Activated T-helper 1 cell treated with anti-CD3 and anti-CD28 coated beads, Interleukin-12 subunit alpha, Interleukin-12 subunit beta, Interleukin-2, Interleukin-4 antibody, amounts not matched to agents 30 ng/mL and 10 ng/mL and 1 ng/mL, durations not matched to agents 14 hours and 24 hours and 36 hours (primary cell): ENCODE measurements at regions not wholly inside any gene's neighbourhood (a gene's known extent, or its start where the extent isn't known, plus 50 kb on each side); places are given as distances from the start of the nearest gene placed in this dataset.

ENCODE experiments used
- DNase-seq: peaks from one replicate; pipeline ENCODE4 v3.0.0; 2021; ENCODE audit warnings: low spot score
- H3K27ac Mint-ChIP-seq: one replicate; pipeline ENCODE4 v1.8.0; 2021; ENCODE audit warnings: mild to moderate bottlenecking, mixed read lengths
- H3K27me3 Mint-ChIP-seq: one replicate; pipeline ENCODE4 v1.8.0; 2022; ENCODE audit warnings: mild to moderate bottlenecking, moderate library complexity, mixed read lengths; ENCODE audit not compliant: insufficient read depth
- H3K36me3 Mint-ChIP-seq: one replicate; pipeline ENCODE4 v1.8.0; 2021; ENCODE audit warnings: low read depth, mixed read lengths
- H3K4me1 Mint-ChIP-seq: one replicate; pipeline ENCODE4 v1.8.0; 2021; ENCODE audit warnings: low read depth, mixed read lengths
- H3K4me3 Mint-ChIP-seq: one replicate; pipeline ENCODE4 v1.8.0; 2021; ENCODE audit warnings: mild to moderate bottlenecking, moderate library complexity, mixed read lengths
- H3K9me3 Mint-ChIP-seq: one replicate; pipeline ENCODE4 v1.8.0; 2021; ENCODE audit warnings: mixed read lengths
- intact Hi-C: fragments of 100-400 bp; cut with micrococcal nuclease; formaldehyde crosslinking; loops from one replicate; pipeline ENCODE4 v1.15.1; 2024

GRCh38 chrX:8105531-8105930 is 65.5 kb downstream of the VCX2 start:
- Mint-ChIP-seq H3K36me3 (no peaks in the 10 kb centered on the region), H3K4me1 (no peaks in the 10 kb centered on the region), H3K9me3 (no peaks in the 10 kb centered on the region), H3K27ac (no peak overlapping the region), H3K4me3 (no peak overlapping the region), H3K27me3 (no peaks in the 10 kb centered on the region)
- no peak for DNase-seq
- intact Hi-C loops, result no loop called here

- H3K4me1 Mint-ChIP-seq, result no peaks in the 10 kb centered on the region
- intact Hi-C loops, result no loop called here
- DNase-seq, result no peak
- H3K36me3 Mint-ChIP-seq, result no peaks in the 10 kb centered on the region
- no peak overlapping the region for H3K4me3 Mint-ChIP-seq
- no peaks in the 10 kb centered on the region for H3K9me3 Mint-ChIP-seq
- no peak overlapping the region for H3K27ac Mint-ChIP-seq
- H3K27me3 Mint-ChIP-seq, result no peaks in the 10 kb centered on the region
Measured at GRCh38 chrX:8103655-8104054, 67.4 kb downstream of the VCX2 start.

DNA sequence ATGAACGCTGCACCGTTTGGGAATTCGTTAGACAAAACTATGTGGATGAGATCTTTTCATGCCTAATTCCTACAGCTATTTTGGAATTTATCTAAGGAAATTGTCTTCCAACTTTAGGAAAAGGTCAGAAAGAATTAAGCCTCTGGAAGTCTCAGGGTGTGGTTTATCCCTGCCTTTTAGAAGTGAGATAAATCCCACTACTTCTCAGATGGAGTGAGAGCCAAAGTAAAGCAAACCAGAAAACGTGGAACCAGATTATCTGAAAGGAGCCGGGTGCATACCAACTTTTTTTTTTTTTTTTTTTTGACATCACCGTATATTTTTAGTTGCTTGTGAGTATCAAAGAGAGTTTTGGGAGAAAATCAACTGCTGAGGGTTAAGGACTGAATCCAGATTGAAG is 79.6 kb downstream of the VCX2 start:
- Mint-ChIP-seq H3K4me3 (no peak overlapping the region), H3K27me3 (no peaks in the 10 kb centered on the region), H3K4me1 (no peaks in the 10 kb centered on the region), H3K9me3 (no peaks in the 10 kb centered on the region), H3K27ac (no peak overlapping the region), H3K36me3 (no peaks in the 10 kb centered on the region)
- intact Hi-C loops, result no loop called here
- DNase-seq, result no peak

- Mint-ChIP-seq H3K27ac (no peak overlapping the region), H3K4me1 (no peaks in the 10 kb centered on the region), H3K9me3 (no peaks in the 10 kb centered on the region), H3K36me3 (no peaks in the 10 kb centered on the region), H3K27me3 (no peaks in the 10 kb centered on the region), H3K4me3 (no peak overlapping the region)
- DNase-seq, result no peak
- intact Hi-C loops, result no loop called here
Measured at GRCh38 chrX:8090906-8091305, 80.2 kb downstream of the VCX2 start.

DNA sequence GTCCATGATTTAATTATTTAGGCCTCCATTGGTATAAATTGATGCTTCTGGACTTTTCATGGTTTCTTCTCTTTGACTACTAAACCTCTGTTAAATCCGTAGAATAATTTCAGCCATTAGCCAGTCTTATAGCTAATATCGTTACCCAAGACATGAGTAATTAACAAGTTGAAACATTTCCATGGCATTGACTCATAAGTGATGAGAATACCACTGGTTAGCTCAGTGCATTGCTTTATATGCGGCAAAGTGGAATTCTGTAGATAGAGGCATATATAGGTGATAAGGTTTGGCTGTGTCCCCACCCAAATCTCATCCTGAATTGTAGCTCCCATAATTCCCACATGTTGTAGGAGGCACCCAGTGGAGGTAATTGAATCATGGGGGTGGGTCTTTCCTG is 80.6 kb downstream of the VCX2 start:
- H3K27ac Mint-ChIP-seq, result no peak overlapping the region
- no peak for DNase-seq
- no peak overlapping the region for H3K4me3 Mint-ChIP-seq
- intact Hi-C loops, result no loop called here
- H3K27me3 Mint-ChIP-seq, result no peaks in the 10 kb centered on the region
- no peaks in the 10 kb centered on the region for H3K36me3 Mint-ChIP-seq
- H3K4me1 Mint-ChIP-seq, result no peaks in the 10 kb centered on the region
- H3K9me3 Mint-ChIP-seq, result no peaks in the 10 kb centered on the region

DNA sequence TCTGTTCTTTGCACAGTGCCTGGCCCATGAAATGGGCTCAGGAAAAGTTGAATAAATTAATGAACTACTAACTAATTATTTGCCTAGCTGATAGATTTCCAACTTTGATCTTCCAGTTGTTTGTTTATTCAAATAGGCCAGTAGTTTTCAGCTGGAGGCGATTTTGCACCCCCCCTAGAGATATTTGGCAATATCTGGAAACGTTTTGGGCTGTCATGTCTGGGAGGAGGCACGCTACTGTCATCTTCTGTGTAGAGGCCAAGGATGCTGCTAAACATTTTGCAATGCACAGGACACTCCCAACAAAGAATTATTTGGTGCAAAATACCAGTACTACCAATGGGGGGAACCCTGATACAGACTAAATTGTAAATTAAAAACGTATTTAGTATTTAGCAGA is 81.9 kb downstream of the VCX2 start:
- intact Hi-C loops, result no loop called here
- no peak for DNase-seq
- Mint-ChIP-seq H3K27ac (no peak overlapping the region), H3K4me3 (no peak overlapping the region), H3K27me3 (no peaks in the 10 kb centered on the region), H3K9me3 (no peaks in the 10 kb centered on the region), H3K36me3 (no peaks in the 10 kb centered on the region), H3K4me1 (no peaks in the 10 kb centered on the region)

DNA sequence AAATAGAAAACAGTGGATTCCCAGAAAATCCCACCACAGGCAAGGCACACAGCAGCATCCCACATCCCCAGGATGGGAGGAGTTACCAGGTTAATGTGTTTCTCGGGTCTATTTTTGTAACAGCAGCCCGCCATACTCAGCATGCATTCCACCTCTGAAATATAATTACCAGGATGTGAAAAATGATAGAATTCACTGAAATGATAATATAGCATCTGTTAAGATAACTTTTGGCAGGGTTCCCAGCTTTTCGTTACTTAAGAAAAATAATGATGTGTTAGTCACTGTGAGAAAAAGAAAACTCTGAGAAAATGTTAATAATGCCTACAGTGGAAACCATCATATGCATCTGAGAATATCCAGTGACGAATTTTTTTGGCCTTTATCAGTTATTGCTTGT is 87.1 kb downstream of the VCX2 start:
- Mint-ChIP-seq H3K36me3 (no peaks in the 10 kb centered on the region), H3K27ac (no peak overlapping the region), H3K4me1 (no peaks in the 10 kb centered on the region), H3K4me3 (no peak overlapping the region), H3K27me3 (no peaks in the 10 kb centered on the region), H3K9me3 (no peaks in the 10 kb centered on the region)
- intact Hi-C loops, result no loop called here
- no peak for DNase-seq

GRCh38 chrX:8083286-8083685 is 87.8 kb downstream of the VCX2 start:
- DNase-seq, result no peak
- intact Hi-C loops, result no loop called here
- Mint-ChIP-seq H3K4me3 (no peak overlapping the region), H3K9me3 (no peaks in the 10 kb centered on the region), H3K27ac (no peak overlapping the region), H3K4me1 (no peaks in the 10 kb centered on the region), H3K36me3 (no peaks in the 10 kb centered on the region), H3K27me3 (no peaks in the 10 kb centered on the region)

DNA sequence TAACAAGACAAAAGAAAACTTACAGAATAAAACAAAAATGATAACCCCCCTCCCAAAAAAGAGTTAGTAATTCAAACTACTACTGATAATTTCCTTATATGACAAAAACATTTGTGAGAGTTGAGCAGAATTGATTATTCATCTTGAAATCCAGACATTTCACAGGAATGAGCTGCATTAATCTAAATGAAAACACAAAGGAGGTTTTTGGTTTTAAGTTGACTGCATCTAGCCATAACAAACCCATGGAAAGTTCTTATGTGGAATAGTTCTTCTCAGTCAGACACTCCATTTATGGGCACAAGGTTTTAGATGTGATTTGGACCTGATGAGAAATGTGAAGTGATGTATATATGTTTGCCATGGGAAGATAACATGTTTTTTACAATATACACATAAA is 95.4 kb downstream of the VCX2 start:
- no peaks in the 10 kb centered on the region for H3K9me3 Mint-ChIP-seq
- no peak overlapping the region for H3K4me3 Mint-ChIP-seq
- no peaks in the 10 kb centered on the region for H3K4me1 Mint-ChIP-seq
- H3K27me3 Mint-ChIP-seq, result no peaks in the 10 kb centered on the region
- no peak for DNase-seq
- H3K36me3 Mint-ChIP-seq, result no peaks in the 10 kb centered on the region
- no peak overlapping the region for H3K27ac Mint-ChIP-seq
- intact Hi-C loops, result no loop called here

DNA sequence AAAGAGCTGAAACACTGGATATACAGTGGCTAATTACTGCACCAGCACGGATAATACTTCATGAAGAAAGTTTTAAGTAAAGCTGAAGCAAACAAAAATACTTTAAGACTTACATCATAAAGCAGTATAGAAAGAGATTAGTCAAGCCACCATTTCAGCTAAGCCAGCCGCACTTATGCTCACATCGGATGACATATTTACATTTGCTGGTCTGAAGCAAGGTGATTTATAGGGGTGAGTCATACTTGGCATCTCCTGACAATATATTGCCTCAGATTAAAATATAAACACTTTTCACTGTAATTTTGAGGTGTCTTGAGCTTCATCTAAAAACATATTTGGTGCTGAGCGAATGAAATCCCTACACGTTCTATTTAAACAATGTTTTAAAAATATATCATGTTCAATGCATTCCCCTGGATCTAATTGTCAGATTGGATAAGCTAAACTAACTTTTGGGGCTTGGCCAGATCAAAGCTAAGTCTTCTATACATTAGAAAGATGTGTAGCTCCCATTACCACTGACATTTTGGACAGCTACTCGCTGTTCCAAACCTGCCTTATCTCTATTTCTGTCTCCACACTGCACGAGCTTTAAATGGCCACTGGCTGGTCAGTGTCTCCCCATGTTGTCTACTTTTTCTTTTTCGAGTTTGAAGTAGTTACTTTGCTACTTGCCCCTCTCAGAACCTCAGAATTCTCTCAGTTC is 103.2 kb downstream of the VCX2 start:
- Mint-ChIP-seq H3K27me3 (no peaks in the 10 kb centered on the region), H3K27ac (no peak overlapping the region), H3K9me3 (no peaks in the 10 kb centered on the region), H3K4me1 (no peaks in the 10 kb centered on the region), H3K4me3 (no peak overlapping the region), H3K36me3 (no peaks in the 10 kb centered on the region)
- intact Hi-C loops, result no loop called here
- DNase-seq, result no peak

DNA sequence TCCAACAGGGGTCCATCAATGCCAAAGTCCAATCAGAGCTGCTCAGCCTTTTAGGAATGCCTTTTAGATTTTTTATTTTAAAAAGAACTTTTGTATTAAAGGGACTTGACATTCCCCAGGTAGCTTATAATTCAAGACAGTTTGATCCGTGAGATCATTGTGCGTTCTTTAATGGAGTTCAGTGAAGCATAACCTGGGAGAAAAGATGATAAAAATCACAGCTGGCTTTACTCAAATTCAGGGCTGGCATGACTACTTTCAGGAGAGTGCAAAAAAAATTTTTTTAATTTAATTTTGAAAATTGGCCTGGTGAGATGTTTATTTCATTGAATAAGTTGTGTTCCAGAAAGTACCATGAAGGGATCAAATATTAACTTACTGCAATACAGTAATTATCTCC is 118.2 kb downstream of the VCX2 start:
- Mint-ChIP-seq H3K4me1 (no peaks in the 10 kb centered on the region), H3K36me3 (no peaks in the 10 kb centered on the region), H3K27ac (no peak overlapping the region), H3K9me3 (no peaks in the 10 kb centered on the region), H3K27me3 (no peaks in the 10 kb centered on the region), H3K4me3 (no peak overlapping the region)
- no peak for DNase-seq
- intact Hi-C loops, result no loop called here

- Mint-ChIP-seq H3K27ac (no peak overlapping the region), H3K27me3 (no peaks in the 10 kb centered on the region), H3K4me1 (no peaks in the 10 kb centered on the region), H3K4me3 (no peak overlapping the region), H3K9me3 (no peaks in the 10 kb centered on the region), H3K36me3 (no peaks in the 10 kb centered on the region)
- DNase-seq, result no peak
- intact Hi-C loops, result no loop called here
Measured at GRCh38 chrX:8049827-8050226, 121.2 kb downstream of the VCX2 start.

GRCh38 chrX:8048466-8048865 is 121.3 kb upstream of the PNPLA4 start:
- Mint-ChIP-seq H3K27me3 (no peaks in the 10 kb centered on the region), H3K36me3 (no peaks in the 10 kb centered on the region), H3K4me1 (no peaks in the 10 kb centered on the region), H3K9me3 (no peaks in the 10 kb centered on the region), H3K4me3 (no peak overlapping the region), H3K27ac (no peak overlapping the region)
- no peak for DNase-seq
- intact Hi-C loops, result no loop called here

GRCh38 chrX:8044947-8045346 is 117.7 kb upstream of the PNPLA4 start:
- Mint-ChIP-seq H3K4me1 (no peaks in the 10 kb centered on the region), H3K4me3 (no peak overlapping the region), H3K9me3 (no peaks in the 10 kb centered on the region), H3K27ac (no peak overlapping the region), H3K27me3 (no peaks in the 10 kb centered on the region), H3K36me3 (no peaks in the 10 kb centered on the region)
- intact Hi-C loops, result no loop called here
- DNase-seq, result no peak
